ENCODE measurements at regions not wholly inside any gene's neighbourhood (a gene's known extent, or its start where the extent isn't known, plus 50 kb on each side); places are given as distances from the start of the nearest gene placed in this dataset.
"Not testable (repeated sequence)": the region's sequence is repeated elsewhere in the genome, so short reads cannot be mapped to it uniquely, and the experiment has no call there.

DNA sequence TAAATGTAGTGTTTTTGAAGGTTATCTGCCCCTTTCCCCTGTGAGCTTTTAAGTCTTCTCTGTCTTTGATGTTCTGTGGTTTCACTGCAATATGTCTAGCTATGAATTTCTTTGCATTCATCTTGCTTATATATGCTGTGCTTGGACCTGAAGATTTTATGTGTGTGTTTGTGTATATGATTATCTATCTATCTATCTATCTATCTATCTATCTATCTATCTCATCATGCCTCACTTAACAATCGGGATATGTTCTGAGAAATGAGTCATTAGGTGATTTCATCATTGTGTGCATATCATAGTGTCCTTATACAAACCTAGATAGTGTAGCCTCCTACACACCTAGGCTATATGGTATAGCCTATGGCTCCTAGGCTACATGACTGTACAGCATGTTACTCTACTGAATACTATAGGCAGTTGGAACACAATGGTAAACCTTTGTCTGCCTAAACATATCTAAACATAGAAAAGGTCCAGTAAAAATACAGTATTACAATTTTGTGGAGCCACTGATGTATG lies 173.9 kb downstream of the NPIPA7 start:
- not testable (repeated sequence) for DNase-seq; H2BK12ac ChIP-seq (ENCODE audit: low read length in 2 of 2); H3K4me1 ChIP-seq (ENCODE audit: control insufficient read depth, insufficient read depth, low read depth, low read length); H3K79me1 ChIP-seq (replicated peaks; ENCODE audit: low read length, poor library complexity, severe bottlenecking); H3K27ac ChIP-seq (ENCODE audit: low read length, poor library complexity, severe bottlenecking); H2BK120ac ChIP-seq (ENCODE audit: low read depth, low read length); H2AFZ ChIP-seq (ENCODE audit: low read depth, low read length); H3K27me3 ChIP-seq (ENCODE audit: control insufficient read depth in 1 of 2, insufficient read depth in 1 of 2, low read length in 2 of 2); H3K23ac ChIP-seq (ENCODE audit: low read length in 2 of 2); H3K9me3 ChIP-seq (ENCODE audit: control insufficient read depth, low read length); H4K91ac ChIP-seq (ENCODE audit: low read length); H3K4me3 ChIP-seq (ENCODE audit: insufficient read depth in 1 of 2, low read depth in 1 of 2, low read length in 2 of 2); H4K8ac ChIP-seq (ENCODE audit: low read length); H3K18ac ChIP-seq (ENCODE audit: low read depth in 1 of 2, low read length in 2 of 2); H2BK15ac ChIP-seq (ENCODE audit: low read depth, poor library complexity, severe bottlenecking); H3K14ac ChIP-seq (ENCODE audit: low read length in 2 of 2); H2AK5ac ChIP-seq (ENCODE audit: low read length, severe bottlenecking); H3K4ac ChIP-seq (ENCODE audit: low read depth in 1 of 2, low read length in 2 of 2); H2BK5ac ChIP-seq (ENCODE audit: low read depth, low read length, poor library complexity, severe bottlenecking); H3K36me3 ChIP-seq (ENCODE audit: control insufficient read depth in 1 of 2, insufficient read depth in 2 of 2, low read depth in 1 of 2, low read length in 2 of 2); H3K4me2 ChIP-seq (ENCODE audit: low read length, poor library complexity, severe bottlenecking); H3K9ac ChIP-seq (ENCODE audit: low read length)
- no CpG with 5 or more reads among the region's 1 CpG for WGBS

DNA sequence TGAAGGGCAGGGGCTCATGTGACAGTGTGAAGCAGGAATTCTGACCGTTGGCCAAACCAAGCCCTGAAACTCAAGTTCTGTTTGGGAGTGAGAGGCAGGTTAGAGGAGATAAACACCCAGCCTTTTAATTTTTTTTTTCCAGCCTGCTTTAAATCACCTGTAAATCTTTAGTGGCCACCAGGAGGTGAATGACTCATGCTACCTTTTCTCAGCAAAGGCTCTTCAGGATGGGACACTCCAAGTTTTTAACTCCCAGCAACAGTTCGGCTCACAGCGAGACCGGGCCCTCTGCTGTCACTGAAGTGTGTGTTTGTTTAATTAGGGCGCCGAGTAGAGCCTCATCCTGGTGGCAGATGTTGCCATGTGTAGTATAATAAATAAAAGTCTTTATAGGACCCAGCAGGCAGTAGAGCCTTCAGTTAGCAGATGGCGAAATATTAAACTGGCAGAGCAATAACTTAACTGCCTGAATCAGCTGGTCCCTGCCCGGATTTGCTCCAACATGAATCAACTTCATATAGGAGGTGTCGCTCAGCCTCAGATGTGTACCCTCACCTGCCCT lies 180.3 kb downstream of the NPIPA7 start:
- H3K9ac ChIP-seq (ENCODE audit: low read length); H3K4me2 ChIP-seq (ENCODE audit: low read length, poor library complexity, severe bottlenecking); H3K14ac ChIP-seq (ENCODE audit: low read length in 2 of 2); H4K91ac ChIP-seq (ENCODE audit: low read length); H3K4me3 ChIP-seq (ENCODE audit: insufficient read depth in 1 of 2, low read depth in 1 of 2, low read length in 2 of 2); H3K4ac ChIP-seq (ENCODE audit: low read depth in 1 of 2, low read length in 2 of 2); H2BK5ac ChIP-seq (ENCODE audit: low read depth, low read length, poor library complexity, severe bottlenecking); H2BK12ac ChIP-seq (ENCODE audit: low read length in 2 of 2); H2BK15ac ChIP-seq (ENCODE audit: low read depth, poor library complexity, severe bottlenecking); H3K36me3 ChIP-seq (ENCODE audit: control insufficient read depth in 1 of 2, insufficient read depth in 2 of 2, low read depth in 1 of 2, low read length in 2 of 2); H2AFZ ChIP-seq (ENCODE audit: low read depth, low read length); H4K8ac ChIP-seq (ENCODE audit: low read length); H3K27ac ChIP-seq (ENCODE audit: low read length, poor library complexity, severe bottlenecking); H3K18ac ChIP-seq (ENCODE audit: low read depth in 1 of 2, low read length in 2 of 2); H3K79me1 ChIP-seq (replicated peaks; ENCODE audit: low read length, poor library complexity, severe bottlenecking); H3K4me1 ChIP-seq (ENCODE audit: control insufficient read depth, insufficient read depth, low read depth, low read length); H3K23ac ChIP-seq (ENCODE audit: low read length in 2 of 2); H3K27me3 ChIP-seq (ENCODE audit: control insufficient read depth in 1 of 2, insufficient read depth in 1 of 2, low read length in 2 of 2); H3K9me3 ChIP-seq (ENCODE audit: control insufficient read depth, low read length); DNase-seq; H2BK120ac ChIP-seq (ENCODE audit: low read depth, low read length); H2AK5ac ChIP-seq (ENCODE audit: low read length, severe bottlenecking): not testable (repeated sequence)
- no CpG with 5 or more reads among the region's 9 CpGs for WGBS

DNA sequence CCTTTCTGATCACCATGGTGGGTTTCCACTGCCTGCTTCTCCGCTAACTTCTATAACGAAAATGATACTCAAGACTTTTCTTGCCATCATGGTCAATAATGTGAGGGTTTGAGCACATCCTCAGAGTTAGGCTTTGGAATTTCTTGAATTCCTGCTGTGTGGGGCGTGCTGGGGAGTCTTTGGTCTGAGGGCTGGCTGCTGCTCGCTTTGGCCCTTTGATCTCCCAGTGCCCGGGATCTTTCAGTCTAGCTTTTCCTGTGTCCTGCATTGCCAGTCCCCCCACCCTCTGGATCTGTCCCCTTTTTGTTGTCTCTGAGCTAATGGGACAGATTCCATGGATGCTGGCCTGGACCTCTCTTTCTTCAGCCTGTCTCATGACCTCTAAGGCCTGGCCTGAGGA lies 182.6 kb downstream of the NPIPA7 start:
- WGBS, result 70% methylated on average over 5 of the region's 5 CpGs

DNA sequence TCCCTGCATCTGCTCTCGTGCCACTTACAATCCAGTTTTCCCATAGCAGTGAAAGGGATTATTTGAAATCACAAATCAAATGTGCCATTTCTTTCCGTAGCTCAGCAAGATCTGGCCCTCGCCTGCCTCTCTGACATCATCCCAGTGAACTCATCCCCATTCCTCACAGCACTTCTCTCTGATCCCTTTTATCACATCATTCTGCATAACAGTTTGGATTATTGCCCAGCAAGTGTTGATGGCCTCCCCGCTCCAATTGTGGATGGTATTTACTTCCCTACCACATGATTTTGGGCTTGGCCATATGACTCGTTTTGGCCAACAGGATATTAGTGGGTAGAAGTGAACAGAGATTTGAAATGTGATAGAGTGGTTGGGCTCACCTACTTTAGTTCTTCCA lies 185.0 kb downstream of the NPIPA7 start:
- not testable (repeated sequence) for H2AFZ ChIP-seq (ENCODE audit: low read depth, low read length); H3K4me1 ChIP-seq (ENCODE audit: control insufficient read depth, insufficient read depth, low read depth, low read length); H3K9ac ChIP-seq (ENCODE audit: low read length); H2BK12ac ChIP-seq (ENCODE audit: low read length in 2 of 2); H3K4me2 ChIP-seq (ENCODE audit: low read length, poor library complexity, severe bottlenecking); H2BK5ac ChIP-seq (ENCODE audit: low read depth, low read length, poor library complexity, severe bottlenecking); H3K36me3 ChIP-seq (ENCODE audit: control insufficient read depth in 1 of 2, insufficient read depth in 2 of 2, low read depth in 1 of 2, low read length in 2 of 2); H2AK5ac ChIP-seq (ENCODE audit: low read length, severe bottlenecking); H3K23ac ChIP-seq (ENCODE audit: low read length in 2 of 2); H4K8ac ChIP-seq (ENCODE audit: low read length); H3K27me3 ChIP-seq (ENCODE audit: control insufficient read depth in 1 of 2, insufficient read depth in 1 of 2, low read length in 2 of 2); H3K9me3 ChIP-seq (ENCODE audit: control insufficient read depth, low read length); H3K18ac ChIP-seq (ENCODE audit: low read depth in 1 of 2, low read length in 2 of 2); H3K14ac ChIP-seq (ENCODE audit: low read length in 2 of 2); H3K27ac ChIP-seq (ENCODE audit: low read length, poor library complexity, severe bottlenecking); H3K4me3 ChIP-seq (ENCODE audit: insufficient read depth in 1 of 2, low read depth in 1 of 2, low read length in 2 of 2); H4K91ac ChIP-seq (ENCODE audit: low read length); H2BK15ac ChIP-seq (ENCODE audit: low read depth, poor library complexity, severe bottlenecking); H3K4ac ChIP-seq (ENCODE audit: low read depth in 1 of 2, low read length in 2 of 2); DNase-seq; H2BK120ac ChIP-seq (ENCODE audit: low read depth, low read length); H3K79me1 ChIP-seq (replicated peaks; ENCODE audit: low read length, poor library complexity, severe bottlenecking)
- WGBS, result no CpG with 5 or more reads among the region's 5 CpGs

More for the DNA sequence above, 182.6 kb downstream of the NPIPA7 start:
- not testable (repeated sequence) for H2BK5ac ChIP-seq (ENCODE audit: low read depth, low read length, poor library complexity, severe bottlenecking); DNase-seq; H3K27me3 ChIP-seq (ENCODE audit: control insufficient read depth in 1 of 2, insufficient read depth in 1 of 2, low read length in 2 of 2); H3K36me3 ChIP-seq (ENCODE audit: control insufficient read depth in 1 of 2, insufficient read depth in 2 of 2, low read depth in 1 of 2, low read length in 2 of 2); H2BK15ac ChIP-seq (ENCODE audit: low read depth, poor library complexity, severe bottlenecking); H3K23ac ChIP-seq (ENCODE audit: low read length in 2 of 2); H2AFZ ChIP-seq (ENCODE audit: low read depth, low read length); H3K4me1 ChIP-seq (ENCODE audit: control insufficient read depth, insufficient read depth, low read depth, low read length); H2BK120ac ChIP-seq (ENCODE audit: low read depth, low read length); H3K27ac ChIP-seq (ENCODE audit: low read length, poor library complexity, severe bottlenecking); H4K91ac ChIP-seq (ENCODE audit: low read length); H3K4me2 ChIP-seq (ENCODE audit: low read length, poor library complexity, severe bottlenecking); H2AK5ac ChIP-seq (ENCODE audit: low read length, severe bottlenecking); H3K4ac ChIP-seq (ENCODE audit: low read depth in 1 of 2, low read length in 2 of 2); H2BK12ac ChIP-seq (ENCODE audit: low read length in 2 of 2); H3K18ac ChIP-seq (ENCODE audit: low read depth in 1 of 2, low read length in 2 of 2); H3K4me3 ChIP-seq (ENCODE audit: insufficient read depth in 1 of 2, low read depth in 1 of 2, low read length in 2 of 2); H3K14ac ChIP-seq (ENCODE audit: low read length in 2 of 2); H3K9ac ChIP-seq (ENCODE audit: low read length); H4K8ac ChIP-seq (ENCODE audit: low read length); H3K79me1 ChIP-seq (replicated peaks; ENCODE audit: low read length, poor library complexity, severe bottlenecking); H3K9me3 ChIP-seq (ENCODE audit: control insufficient read depth, low read length)
